Upper lobe of left lung (tissue), 4 donors: ENCODE measurements at regions not wholly inside any gene's neighbourhood (a gene's known extent, or its start where the extent isn't known, plus 50 kb on each side); places are given as distances from the start of the nearest gene placed in this dataset.

Experiments used
- POLR2A ChIP-seq, 4 donors: fragments of 450-650 bp; IDR thresholded peaks; one replicate each; pipeline ENCODE4 v1.5.1; 2016 to 2017; ENCODE audit warnings: antibody characterized with exemption in 4 of 4, mild to moderate bottlenecking in 2 of 4
- TF ChIP-seq, protein P1 (sequence below), 6 experiments: fragments of 450-650 bp in 4 of 6; fragments of 200-600 bp in 2 of 6; sonication (generic) in 2 of 6; IDR thresholded peaks; one replicate each; pipeline ENCODE4 v1.5.1; 2016 to 2019; ENCODE audit warnings: antibody characterized with exemption in 6 of 6

GRCh38 chr3:103863381-103863780 lies 1428.6 kb downstream of the ZPLD1 start:
- TF ChIP-seq, protein P1, sequence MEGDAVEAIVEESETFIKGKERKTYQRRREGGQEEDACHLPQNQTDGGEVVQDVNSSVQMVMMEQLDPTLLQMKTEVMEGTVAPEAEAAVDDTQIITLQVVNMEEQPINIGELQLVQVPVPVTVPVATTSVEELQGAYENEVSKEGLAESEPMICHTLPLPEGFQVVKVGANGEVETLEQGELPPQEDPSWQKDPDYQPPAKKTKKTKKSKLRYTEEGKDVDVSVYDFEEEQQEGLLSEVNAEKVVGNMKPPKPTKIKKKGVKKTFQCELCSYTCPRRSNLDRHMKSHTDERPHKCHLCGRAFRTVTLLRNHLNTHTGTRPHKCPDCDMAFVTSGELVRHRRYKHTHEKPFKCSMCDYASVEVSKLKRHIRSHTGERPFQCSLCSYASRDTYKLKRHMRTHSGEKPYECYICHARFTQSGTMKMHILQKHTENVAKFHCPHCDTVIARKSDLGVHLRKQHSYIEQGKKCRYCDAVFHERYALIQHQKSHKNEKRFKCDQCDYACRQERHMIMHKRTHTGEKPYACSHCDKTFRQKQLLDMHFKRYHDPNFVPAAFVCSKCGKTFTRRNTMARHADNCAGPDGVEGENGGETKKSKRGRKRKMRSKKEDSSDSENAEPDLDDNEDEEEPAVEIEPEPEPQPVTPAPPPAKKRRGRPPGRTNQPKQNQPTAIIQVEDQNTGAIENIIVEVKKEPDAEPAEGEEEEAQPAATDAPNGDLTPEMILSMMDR (IDR thresholded peaks at IDR 0.05) = no peak
- TF ChIP-seq POLR2A (IDR thresholded peaks at IDR 0.05) = no peak
